NT2/D1 (cell line): ENCODE measurements at regions not wholly inside any gene's neighbourhood (a gene's known extent, or its start where the extent isn't known, plus 50 kb on each side); places are given as distances from the start of the nearest gene placed in this dataset.

Source experiments
- DNase-seq: peaks from one replicate; pipeline ENCODE4 v3.0.0-alpha.2; 2011; ENCODE audit warnings: low read depth, low spot score
- H3K27me3 ChIP-seq: 2 replicates; pipeline ENCODE4 v1.6.0; 2011; ENCODE audit warnings: mild to moderate bottlenecking; ENCODE audit not compliant: insufficient read length, insufficient read depth
- H3K36me3 ChIP-seq: 2 replicates; pipeline ENCODE4 v1.6.1; 2011; ENCODE audit warnings: mild to moderate bottlenecking, low read length, mixed read lengths; ENCODE audit not compliant: insufficient read depth, insufficient read length
- H3K4me1 ChIP-seq: 2 replicates; pipeline ENCODE4 v1.5.1; 2011; ENCODE audit not compliant: insufficient read depth, insufficient read length
- H3K4me3 ChIP-seq: 2 replicates; pipeline ENCODE4 v1.5.1; 2011; ENCODE audit warnings: low read depth; ENCODE audit not compliant: insufficient read length
- H3K9ac ChIP-seq: 2 replicates; pipeline ENCODE4 v1.6.0; 2011; ENCODE audit warnings: low read depth; ENCODE audit not compliant: insufficient read length
- H3K9me3 ChIP-seq: 2 replicates; pipeline ENCODE4 v1.5.1; 2011; ENCODE audit warnings: mild to moderate bottlenecking, low read length; ENCODE audit not compliant: insufficient read depth
- SUZ12 ChIP-seq: IDR thresholded peaks from 2 replicates; pipeline ENCODE4 v1.6.1; 2011; ENCODE audit not compliant: insufficient read length, insufficient read depth; ENCODE audit errors: extremely low read depth
- YY1 ChIP-seq: IDR thresholded peaks from 2 replicates; pipeline ENCODE4 v1.6.1; 2011; ENCODE audit not compliant: insufficient read length, insufficient read depth
- ZNF274 ChIP-seq: IDR thresholded peaks from 2 replicates; pipeline ENCODE4 v1.6.1; 2011; ENCODE audit warnings: mild to moderate bottlenecking, low read depth, low read length

DNA sequence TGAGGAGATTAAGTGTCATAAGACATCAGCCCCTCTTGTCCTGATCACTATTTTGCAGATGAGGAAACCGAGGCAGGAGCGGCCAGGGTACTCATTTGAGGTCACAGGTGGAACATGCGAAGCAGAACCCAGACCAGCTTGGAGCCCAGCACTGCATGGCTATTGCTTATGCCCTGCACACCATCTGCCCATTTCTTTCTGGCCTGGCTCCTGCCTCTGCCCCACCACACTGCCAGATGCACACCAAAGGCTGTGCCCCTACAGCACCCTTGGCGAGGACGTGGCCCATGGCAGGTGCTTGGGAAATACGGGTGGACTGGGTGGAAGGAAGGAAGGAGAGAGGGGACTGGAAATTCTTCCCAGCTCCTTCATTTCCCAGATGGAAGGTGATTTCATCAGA is 222.9 kb downstream of the CTTN start:
- Histone ChIP-seq H3K4me3 (no peak overlapping the region), H3K9ac (no peak overlapping the region), H3K4me1 (peaks cover 6% of the 10 kb centered on the region), H3K36me3 (no peaks in the 10 kb centered on the region), H3K9me3 (no peaks in the 10 kb centered on the region), H3K27me3 (no peaks in the 10 kb centered on the region)
- no peak for TF ChIP-seq SUZ12
- no peak for TF ChIP-seq ZNF274
- TF ChIP-seq YY1: no peak
- no peak for DNase-seq

DNA sequence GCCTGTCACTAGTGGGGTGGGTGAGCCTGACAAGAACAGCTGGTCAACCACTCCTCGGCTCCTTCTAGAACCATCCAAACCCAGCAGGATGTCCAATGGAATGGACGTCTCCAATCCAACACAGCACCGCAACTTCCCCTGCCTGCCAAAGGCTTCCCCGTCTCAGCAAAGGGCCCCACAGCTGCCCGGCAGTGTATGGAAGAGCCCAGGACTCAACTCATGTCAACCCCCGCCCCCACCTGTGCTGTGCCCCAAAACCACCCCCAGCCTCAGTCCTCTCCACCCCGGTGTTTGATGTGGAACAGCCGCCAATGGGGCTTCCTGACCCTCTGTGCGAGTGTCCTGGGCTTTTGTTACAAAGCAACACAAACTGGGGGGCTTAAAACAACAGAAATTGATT is 223.8 kb downstream of the CTTN start:
- Histone ChIP-seq H3K9me3 (no peaks in the 10 kb centered on the region), H3K27me3 (no peaks in the 10 kb centered on the region), H3K4me1 (peaks cover 6% of the 10 kb centered on the region), H3K9ac (no peak overlapping the region), H3K4me3 (no peak overlapping the region), H3K36me3 (no peaks in the 10 kb centered on the region)
- no peak for DNase-seq
- TF ChIP-seq ZNF274 (no peak), YY1 (no peak), SUZ12 (no peak)

DNA sequence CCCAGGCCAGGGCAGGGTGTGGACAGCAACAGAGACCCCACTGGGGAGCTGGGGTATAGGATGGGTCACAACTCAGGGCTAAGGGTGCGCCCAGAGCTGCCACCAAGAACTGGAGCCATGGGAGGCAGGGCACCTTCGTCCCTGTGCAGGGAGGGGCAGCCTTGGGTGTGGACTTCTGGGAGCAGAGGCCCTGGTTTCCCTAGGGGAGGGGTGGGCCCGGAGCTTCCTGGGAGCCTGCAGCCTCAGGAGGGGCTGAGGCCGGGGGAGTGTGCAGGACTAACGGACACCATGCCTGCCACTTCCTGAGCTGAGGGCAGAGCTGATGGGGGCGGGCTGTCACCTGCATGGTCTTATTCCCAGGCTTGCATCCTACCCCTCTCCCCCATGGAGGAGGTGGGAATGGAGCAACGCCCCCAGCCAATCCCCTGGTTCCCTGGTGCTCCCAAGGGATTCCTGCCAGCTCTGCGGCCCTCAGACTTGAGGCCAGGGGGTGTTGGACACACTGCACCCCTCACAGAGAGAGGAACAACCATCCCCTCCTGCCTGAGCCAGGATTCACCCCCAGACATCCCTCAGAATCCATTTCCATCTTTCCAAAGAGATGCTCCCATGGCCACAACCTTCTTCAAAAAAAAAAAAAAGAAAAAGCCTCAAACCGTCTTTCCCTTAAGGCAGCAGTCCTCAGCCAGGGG is 225.7 kb downstream of the CTTN start:
- Histone ChIP-seq H3K4me3 (no peak overlapping the region), H3K36me3 (no peaks in the 10 kb centered on the region), H3K27me3 (no peaks in the 10 kb centered on the region), H3K9ac (no peak overlapping the region), H3K4me1 (peaks cover 6% of the 10 kb centered on the region), H3K9me3 (no peaks in the 10 kb centered on the region)
- TF ChIP-seq SUZ12 (no peak), ZNF274 (no peak), YY1 (no peak)
- no peak for DNase-seq

- TF ChIP-seq YY1: no peak
- no peak for TF ChIP-seq ZNF274
- no peak for TF ChIP-seq SUZ12
- no peak for DNase-seq
These were observed 226.3 kb downstream of the CTTN start for GRCh38 chr11:70624598-70624993.

DNA sequence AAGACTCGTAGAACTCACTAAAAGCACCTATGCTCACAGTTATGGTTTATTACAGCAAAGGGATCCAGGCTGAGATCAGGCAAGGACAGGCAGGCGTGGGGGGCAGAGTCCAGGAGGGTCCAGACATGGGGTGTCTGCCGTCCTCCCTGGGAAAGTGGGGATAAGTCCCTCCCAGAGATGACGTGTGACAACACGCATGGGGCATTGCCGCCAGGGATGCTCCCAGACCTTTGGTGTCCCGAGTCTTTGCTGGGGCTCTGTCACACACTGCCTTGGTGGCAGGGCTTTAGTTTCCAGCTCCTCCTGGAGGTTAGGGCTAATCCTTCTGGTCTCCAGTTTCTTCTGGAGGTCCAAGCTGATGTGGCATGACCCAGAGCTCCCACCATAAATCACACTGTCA is 226.7 kb downstream of the CTTN start:
- no peak overlapping the region for H3K9ac ChIP-seq
- no peaks in the 10 kb centered on the region for H3K9me3 ChIP-seq
- H3K27me3 ChIP-seq: no peaks in the 10 kb centered on the region
- no peaks in the 10 kb centered on the region for H3K36me3 ChIP-seq
- no peak for DNase-seq
- no peak overlapping the region for H3K4me3 ChIP-seq
- TF ChIP-seq SUZ12 (no peak), ZNF274 (no peak), YY1 (no peak)
- H3K4me1 ChIP-seq: peaks cover 11% of the 10 kb centered on the region

More at GRCh38 chr11:70624598-70624993, 226.3 kb downstream of the CTTN start:
- peaks cover 10% of the 10 kb centered on the region for H3K4me1 ChIP-seq
- no peaks in the 10 kb centered on the region for H3K27me3 ChIP-seq
- H3K36me3 ChIP-seq: no peaks in the 10 kb centered on the region
- no peaks in the 10 kb centered on the region for H3K9me3 ChIP-seq
- H3K4me3 ChIP-seq: no peak overlapping the region
- no peak overlapping the region for H3K9ac ChIP-seq

DNA sequence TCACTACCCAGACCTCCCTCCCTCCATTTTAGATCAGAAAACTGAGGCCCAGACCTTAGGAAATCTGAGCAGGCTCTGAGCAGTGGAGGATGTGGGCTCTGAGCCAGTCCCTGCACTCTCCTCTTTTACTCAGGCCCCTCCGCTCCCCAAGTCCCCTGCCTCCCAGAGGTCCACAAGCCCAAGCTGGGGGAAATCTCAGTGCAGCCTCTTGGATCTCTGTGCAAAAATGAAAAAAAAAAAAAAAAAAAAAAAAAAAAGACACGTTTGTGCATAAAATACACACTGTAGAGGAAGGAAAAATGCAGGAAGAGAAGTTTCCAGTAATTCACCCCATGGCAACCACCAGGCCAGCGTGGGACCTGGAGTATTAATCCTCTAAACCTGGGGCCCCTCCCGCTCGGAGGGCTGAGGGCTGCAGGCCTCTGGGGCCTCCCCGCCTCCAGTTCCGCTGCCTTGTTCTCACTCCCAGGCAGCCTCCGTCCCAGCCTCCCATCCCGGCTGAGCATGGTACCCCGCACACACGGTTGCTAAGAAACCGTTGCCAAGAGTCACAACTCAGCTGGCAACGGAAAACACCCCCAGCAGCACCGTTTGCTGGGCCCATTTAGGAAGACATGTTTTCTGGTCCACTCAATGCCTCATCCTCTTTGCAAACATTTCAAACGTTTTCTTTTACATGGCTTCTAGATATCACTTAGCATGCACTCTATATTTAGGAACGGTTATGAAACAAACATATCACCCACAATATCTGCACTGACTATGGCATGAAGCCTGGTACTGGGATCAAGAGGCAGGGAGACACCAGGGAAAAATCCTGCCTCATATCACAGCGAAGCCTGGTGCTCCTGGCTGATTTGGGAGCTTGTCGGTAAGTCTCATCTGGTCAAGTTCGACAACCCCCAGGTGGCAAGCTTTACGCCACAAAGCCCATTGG is 227.5 kb downstream of the CTTN start:
- DNase-seq: no peak
- no peak for TF ChIP-seq YY1
- no peak for TF ChIP-seq SUZ12
- no peak for TF ChIP-seq ZNF274
- no peaks in the 10 kb centered on the region for H3K27me3 ChIP-seq
- no peaks in the 10 kb centered on the region for H3K36me3 ChIP-seq
- no peak overlapping the region for H3K9ac ChIP-seq
- H3K9me3 ChIP-seq: no peaks in the 10 kb centered on the region
- no peak overlapping the region for H3K4me3 ChIP-seq
- H3K4me1 ChIP-seq: peaks cover 11% of the 10 kb centered on the region

- Histone ChIP-seq H3K9ac (no peak overlapping the region), H3K27me3 (no peaks in the 10 kb centered on the region), H3K4me3 (no peak overlapping the region), H3K9me3 (no peaks in the 10 kb centered on the region), H3K4me1 (peaks cover 11% of the 10 kb centered on the region), H3K36me3 (no peaks in the 10 kb centered on the region)
- DNase-seq: no peak
- TF ChIP-seq SUZ12 (no peak), YY1 (no peak), ZNF274 (no peak)
These were observed 228.9 kb downstream of the CTTN start for GRCh38 chr11:70627219-70627618.
